Hepatocyte (in vitro differentiated cells): ENCODE measurements at regions not wholly inside any gene's neighbourhood (a gene's known extent, or its start where the extent isn't known, plus 50 kb on each side); places are given as distances from the start of the nearest gene placed in this dataset.

ENCODE experiments used
- DNase-seq: peaks from one replicate; pipeline ENCODE4 v3.0.0-alpha.2; 2016; ENCODE audit warnings: low spot score
- H2AFZ ChIP-seq: fragments of 200-600 bp; sonication (generic); 2 replicates; pipeline ENCODE4 v1.6.0; 2016; ENCODE audit warnings: antibody characterized with exemption, mild to moderate bottlenecking
- H3K27ac ChIP-seq: fragments of 200-600 bp; sonication (generic); 2 replicates; pipeline ENCODE4 v1.5.1; 2016; ENCODE audit warnings: mild to moderate bottlenecking
- H3K27me3 ChIP-seq: fragments of 200-600 bp; sonication (generic); 2 replicates; pipeline ENCODE4 v1.6.1; 2016
- H3K36me3 ChIP-seq: fragments of 200-600 bp; sonication (generic); replicated peaks from 2 replicates; pipeline ENCODE4 v1.5.1; 2016; ENCODE audit warnings: low read depth; ENCODE audit not compliant: insufficient read depth
- H3K4me1 ChIP-seq: fragments of 200-600 bp; sonication (generic); 2 replicates; pipeline ENCODE4 v1.5.1; 2016; ENCODE audit warnings: mild to moderate bottlenecking, moderate library complexity; ENCODE audit not compliant: insufficient read depth
- H3K4me2 ChIP-seq: fragments of 200-600 bp; sonication (generic); 2 replicates; pipeline ENCODE4 v1.6.0; 2016
- H3K4me3 ChIP-seq: fragments of 200-600 bp; sonication (generic); 2 replicates; pipeline ENCODE4 v1.5.1; 2016; ENCODE audit warnings: mild to moderate bottlenecking
- H3K79me2 ChIP-seq: fragments of 200-600 bp; sonication (generic); 2 replicates; pipeline ENCODE4 v1.6.0; 2017; ENCODE audit warnings: mild to moderate bottlenecking
- H3K9me2 ChIP-seq: fragments of 200-600 bp; sonication (generic); replicated peaks from 2 replicates; pipeline ENCODE4 v1.6.0; 2017; ENCODE audit warnings: mild to moderate bottlenecking; ENCODE audit not compliant: insufficient read depth
- H3K9me3 ChIP-seq: fragments of 200-600 bp; sonication (generic); 2 replicates; pipeline ENCODE4 v1.5.1; 2016; ENCODE audit warnings: low read depth, mild to moderate bottlenecking
- H4K20me1 ChIP-seq: fragments of 200-600 bp; sonication (generic); 2 replicates; pipeline ENCODE4 v1.6.0; 2016; ENCODE audit warnings: mild to moderate bottlenecking; ENCODE audit not compliant: insufficient read depth, poor library complexity, severe bottlenecking
- EZH2 ChIP-seq: fragments of 200-600 bp; sonication (generic); IDR thresholded peaks from 2 replicates; pipeline ENCODE4 v1.6.1; 2016; ENCODE audit warnings: antibody characterized with exemption, mild to moderate bottlenecking, borderline replicate concordance
- EZH2phosphoT487 ChIP-seq: fragments of 200-600 bp; sonication (generic); IDR thresholded peaks from one replicate; pipeline ENCODE4 v1.6.1; 2018; ENCODE audit warnings: antibody characterized with exemption, mild to moderate bottlenecking, low read depth, moderate library complexity; ENCODE audit not compliant: unreplicated experiment, severe bottlenecking
- WGBS: methylation state at CpG from one replicate; pipeline ENCODE4 v1.1.6; 2016; ENCODE audit warnings: low lambda C conversion rate; ENCODE audit errors: missing lambda C conversion rate; 5-methylcytosine and 5-hydroxymethylcytosine counted together
- TF ChIP-seq, protein P1 (sequence below): fragments of 200-600 bp; sonication (generic); IDR thresholded peaks from 2 replicates; pipeline ENCODE4 v1.5.1; 2016; ENCODE audit warnings: antibody characterized with exemption, mild to moderate bottlenecking; ENCODE audit not compliant: poor library complexity

- no peak overlapping the region for H3K27ac ChIP-seq
- H3K9me2 ChIP-seq, result no peaks in the 10 kb centered on the region
- no peak for TF ChIP-seq EZH2phosphoT487
- TF ChIP-seq, protein P1, sequence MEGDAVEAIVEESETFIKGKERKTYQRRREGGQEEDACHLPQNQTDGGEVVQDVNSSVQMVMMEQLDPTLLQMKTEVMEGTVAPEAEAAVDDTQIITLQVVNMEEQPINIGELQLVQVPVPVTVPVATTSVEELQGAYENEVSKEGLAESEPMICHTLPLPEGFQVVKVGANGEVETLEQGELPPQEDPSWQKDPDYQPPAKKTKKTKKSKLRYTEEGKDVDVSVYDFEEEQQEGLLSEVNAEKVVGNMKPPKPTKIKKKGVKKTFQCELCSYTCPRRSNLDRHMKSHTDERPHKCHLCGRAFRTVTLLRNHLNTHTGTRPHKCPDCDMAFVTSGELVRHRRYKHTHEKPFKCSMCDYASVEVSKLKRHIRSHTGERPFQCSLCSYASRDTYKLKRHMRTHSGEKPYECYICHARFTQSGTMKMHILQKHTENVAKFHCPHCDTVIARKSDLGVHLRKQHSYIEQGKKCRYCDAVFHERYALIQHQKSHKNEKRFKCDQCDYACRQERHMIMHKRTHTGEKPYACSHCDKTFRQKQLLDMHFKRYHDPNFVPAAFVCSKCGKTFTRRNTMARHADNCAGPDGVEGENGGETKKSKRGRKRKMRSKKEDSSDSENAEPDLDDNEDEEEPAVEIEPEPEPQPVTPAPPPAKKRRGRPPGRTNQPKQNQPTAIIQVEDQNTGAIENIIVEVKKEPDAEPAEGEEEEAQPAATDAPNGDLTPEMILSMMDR, result no peak
- TF ChIP-seq EZH2, result no peak
- H3K79me2 ChIP-seq, result no peaks in the 10 kb centered on the region
- H3K9me3 ChIP-seq, result no peaks in the 10 kb centered on the region
- H3K4me1 ChIP-seq, result no peaks in the 10 kb centered on the region
- no peak overlapping the region for H2AFZ ChIP-seq
- no peak overlapping the region for H3K4me3 ChIP-seq
- no peaks in the 10 kb centered on the region for H4K20me1 ChIP-seq
- H3K36me3 ChIP-seq, result no peaks in the 10 kb centered on the region
- DNase-seq, result no peak
- no peak overlapping the region for H3K4me2 ChIP-seq
- H3K27me3 ChIP-seq, result no peaks in the 10 kb centered on the region
Observed at GRCh38 chr5:51449026-51449425, 65.8 kb downstream of the ISL1 start.

DNA sequence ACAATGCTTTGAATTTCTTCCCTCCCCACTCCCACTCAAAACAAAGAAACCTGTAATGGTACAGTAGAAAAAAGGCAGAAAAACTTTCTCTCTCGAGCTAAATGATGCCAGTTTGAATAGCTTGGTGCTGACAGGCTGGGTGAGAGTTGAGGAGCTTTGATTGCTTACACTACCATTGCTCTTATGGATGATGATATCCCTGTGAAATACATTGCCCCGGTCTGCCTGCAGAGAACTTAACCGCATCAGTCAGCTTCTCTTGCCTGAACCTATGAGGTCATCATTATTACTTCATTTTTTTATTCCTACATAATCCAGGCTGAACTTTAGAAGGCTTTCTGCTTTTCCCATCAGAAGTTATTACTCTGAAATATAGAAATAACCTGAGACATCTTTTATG lies 69.3 kb downstream of the ISL1 start:
- Histone ChIP-seq H3K27me3 (no peaks in the 10 kb centered on the region), H3K9me2 (no peaks in the 10 kb centered on the region), H2AFZ (no peak overlapping the region), H3K27ac (peak overlapping the region; percentile 25), H3K36me3 (no peaks in the 10 kb centered on the region), H3K4me3 (no peak overlapping the region), H3K9me3 (no peaks in the 10 kb centered on the region), H4K20me1 (no peaks in the 10 kb centered on the region), H3K79me2 (no peaks in the 10 kb centered on the region), H3K4me1 (no peaks in the 10 kb centered on the region), H3K4me2 (peak overlapping the region; percentile 5)
- TF ChIP-seq EZH2phosphoT487, result no peak
- 72% methylated on average over 3 of the region's 3 CpGs for WGBS
- no peak for DNase-seq

GRCh38 chr5:51465165-51465564 lies 81.9 kb downstream of the ISL1 start:
- H3K4me2 ChIP-seq, result peak overlapping the region; percentile 45
- no peaks in the 10 kb centered on the region for H3K9me2 ChIP-seq
- peak overlapping the region; percentile 7 for H2AFZ ChIP-seq
- H3K79me2 ChIP-seq, result no peaks in the 10 kb centered on the region
- peak overlapping the region; percentile 70 for H3K27ac ChIP-seq
- H3K4me3 ChIP-seq, result no peak overlapping the region
- TF ChIP-seq EZH2phosphoT487 (no peak), EZH2 (no peak)
- TF ChIP-seq, protein P1, result no peak
- no peaks in the 10 kb centered on the region for H4K20me1 ChIP-seq
- 8% methylated on average over 6 of the region's 6 CpGs for WGBS
- H3K4me1 ChIP-seq, result no peaks in the 10 kb centered on the region
- H3K27me3 ChIP-seq, result no peaks in the 10 kb centered on the region
- H3K36me3 ChIP-seq, result no peaks in the 10 kb centered on the region
- DNase-seq, result peak; percentile 57
- no peaks in the 10 kb centered on the region for H3K9me3 ChIP-seq

DNA sequence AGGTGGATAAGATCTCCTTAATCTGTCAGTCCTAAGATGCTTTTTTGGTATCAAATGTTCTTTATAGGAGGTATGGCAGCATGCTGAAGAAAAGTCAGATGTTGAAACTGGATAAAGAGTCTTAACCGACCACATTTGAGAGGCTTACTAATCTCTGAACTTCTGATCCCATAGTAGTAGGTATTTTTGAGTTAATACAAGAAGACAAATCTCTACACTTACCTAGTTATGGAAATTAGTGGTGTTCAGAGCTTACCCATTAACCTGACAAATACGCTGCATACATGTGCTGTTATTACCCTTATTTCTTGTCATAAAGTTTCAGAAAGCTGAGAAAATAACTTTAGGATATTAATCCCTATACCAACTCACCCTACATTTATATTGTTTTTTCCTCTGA lies 83.0 kb downstream of the ISL1 start:
- DNase-seq, result no peak
- TF ChIP-seq EZH2 (no peak), EZH2phosphoT487 (no peak)
- TF ChIP-seq, protein P1, result no peak
- no peaks in the 10 kb centered on the region for H3K36me3 ChIP-seq
- 69% methylated on average over 2 of the region's 2 CpGs for WGBS
- H3K9me2 ChIP-seq, result no peaks in the 10 kb centered on the region
- H3K27ac ChIP-seq, result peak overlapping the region; percentile 70
- no peaks in the 10 kb centered on the region for H3K27me3 ChIP-seq
- no peak overlapping the region for H3K4me3 ChIP-seq
- H2AFZ ChIP-seq, result no peak overlapping the region
- no peaks in the 10 kb centered on the region for H3K79me2 ChIP-seq
- no peaks in the 10 kb centered on the region for H3K9me3 ChIP-seq
- no peaks in the 10 kb centered on the region for H4K20me1 ChIP-seq
- peak overlapping the region; percentile 45 for H3K4me2 ChIP-seq
- no peaks in the 10 kb centered on the region for H3K4me1 ChIP-seq
